HG02610 (cell line): ENCODE measurements at regions not wholly inside any gene's neighbourhood (a gene's known extent, or its start where the extent isn't known, plus 50 kb on each side); places are given as distances from the start of the nearest gene placed in this dataset.

ENCODE experiments used
- ATAC-seq: cut with Tn5 transposase; IDR thresholded peaks from one replicate; pipeline ENCODE4 v1.9.1; 2021; ENCODE audit warnings: mild to moderate bottlenecking, moderate library complexity; ENCODE audit not compliant: unreplicated experiment

DNA sequence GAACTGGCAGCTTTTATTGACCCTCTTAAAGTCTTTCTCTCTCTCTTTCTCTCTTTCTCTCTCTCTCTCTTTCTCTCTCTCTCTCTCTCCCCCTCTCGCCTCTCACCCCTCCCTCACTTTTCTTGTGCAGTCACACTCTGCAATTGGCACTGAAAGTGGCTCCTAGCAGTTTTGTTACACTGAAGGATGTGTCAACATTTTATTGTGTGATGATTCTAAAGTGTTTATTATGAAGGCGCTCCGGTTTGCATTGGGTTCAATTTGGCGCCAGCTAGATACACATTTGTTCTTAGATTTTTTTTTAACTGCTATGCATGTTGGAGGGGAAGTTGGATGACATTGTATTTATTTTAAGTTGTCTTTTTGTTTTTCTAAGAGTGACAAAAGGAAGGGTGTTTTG lies 64.0 kb upstream of the CHRM3 start:
- no peak for ATAC-seq

- ATAC-seq: no peak
Measured at GRCh38 chr1:239321877-239322276, 64.5 kb upstream of the CHRM3 start.

GRCh38 chr1:239317948-239318347 lies 68.4 kb upstream of the CHRM3 start:
- no peak for ATAC-seq

- ATAC-seq: no peak
Measured at GRCh38 chr1:239315631-239316217, 70.6 kb upstream of the CHRM3 start.

- no peak for ATAC-seq
Measured at GRCh38 chr1:239311331-239311730, 75.0 kb upstream of the CHRM3 start.

DNA sequence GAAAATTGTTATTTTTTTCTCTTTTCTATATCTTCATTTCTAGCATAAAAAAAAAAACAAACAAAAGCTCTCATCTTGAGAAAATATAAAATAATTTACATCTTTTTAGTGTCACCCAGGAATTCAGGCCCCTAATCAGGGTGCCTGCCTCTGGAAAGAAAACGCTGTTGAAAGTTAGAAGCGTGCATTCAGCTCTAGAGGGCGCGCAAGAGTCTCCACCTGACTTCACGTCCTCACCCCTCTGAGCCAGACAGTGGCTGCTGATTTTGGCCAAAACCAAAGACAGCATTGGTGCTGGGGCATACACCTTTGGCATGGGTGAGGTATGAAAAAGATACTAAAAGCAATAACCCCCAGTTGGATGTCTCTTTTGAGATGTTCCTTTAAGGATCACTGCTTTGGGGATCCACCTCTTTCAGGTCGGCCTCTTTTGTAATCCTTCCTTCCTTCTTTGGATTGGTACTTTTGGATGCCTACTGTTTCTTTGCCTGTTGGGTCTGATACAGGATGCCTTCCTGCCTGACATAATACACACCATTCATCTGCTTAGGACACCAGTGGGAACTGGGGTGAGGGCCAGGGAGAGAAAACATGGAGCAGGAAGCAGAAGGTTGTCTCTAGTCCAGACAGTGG lies 77.6 kb upstream of the CHRM3 start:
- peak; percentile 81 for ATAC-seq

DNA sequence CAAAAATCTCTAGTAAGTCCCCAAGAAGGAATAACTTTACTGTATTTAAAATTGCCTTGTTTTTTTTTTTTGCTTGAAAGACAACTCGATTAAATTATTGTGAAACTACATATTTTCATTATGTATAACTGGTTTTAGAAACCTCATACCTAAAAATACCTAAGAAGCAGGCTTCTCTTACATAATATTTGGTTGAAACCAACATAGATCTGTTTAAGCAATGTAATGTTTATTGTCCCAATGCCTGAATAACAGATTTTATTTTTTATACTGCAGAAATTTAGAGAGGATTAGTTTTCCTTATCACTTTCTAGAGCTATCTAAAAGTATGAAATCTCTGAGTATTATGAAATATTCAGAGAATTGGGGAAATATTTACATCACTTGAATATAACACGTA lies 78.5 kb upstream of the CHRM3 start:
- no peak for ATAC-seq

DNA sequence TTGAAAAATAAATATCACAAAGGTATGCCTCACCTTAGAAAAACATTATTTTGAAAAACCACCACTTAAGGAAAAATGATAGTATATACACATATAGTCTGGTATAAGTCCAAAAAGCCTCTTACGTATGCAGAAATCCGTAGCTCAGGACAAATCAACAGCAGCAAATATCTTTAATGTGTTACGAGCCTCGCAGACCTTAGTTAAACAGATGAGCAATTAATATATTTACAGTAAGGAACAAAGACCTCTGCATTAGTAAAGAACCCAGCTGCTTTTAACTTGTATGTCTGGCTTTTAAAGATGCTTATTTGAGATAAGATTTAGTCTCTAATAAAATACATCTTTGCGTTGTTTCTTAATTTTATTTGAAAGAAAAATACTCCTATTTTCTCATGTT lies 79.9 kb upstream of the CHRM3 start:
- no peak for ATAC-seq

DNA sequence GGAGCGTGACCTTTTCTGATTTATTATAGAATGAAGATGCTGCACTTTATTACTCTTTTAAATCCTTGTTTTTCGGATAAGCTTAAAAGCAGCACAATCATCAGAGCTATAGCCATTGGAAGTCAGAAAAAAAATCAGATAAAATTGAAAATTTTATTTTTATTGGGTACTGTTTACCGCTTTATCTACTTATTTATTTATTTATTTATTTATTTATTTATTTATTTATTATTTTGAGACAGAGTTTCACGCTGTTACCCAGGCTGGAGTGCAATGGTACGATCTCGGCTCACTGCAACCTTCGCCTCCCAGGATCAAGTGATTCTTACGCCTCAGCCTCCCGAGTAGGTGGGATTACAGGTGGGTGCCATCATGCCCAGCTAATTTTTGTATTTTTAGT lies 83.1 kb upstream of the CHRM3 start:
- ATAC-seq: no peak

DNA sequence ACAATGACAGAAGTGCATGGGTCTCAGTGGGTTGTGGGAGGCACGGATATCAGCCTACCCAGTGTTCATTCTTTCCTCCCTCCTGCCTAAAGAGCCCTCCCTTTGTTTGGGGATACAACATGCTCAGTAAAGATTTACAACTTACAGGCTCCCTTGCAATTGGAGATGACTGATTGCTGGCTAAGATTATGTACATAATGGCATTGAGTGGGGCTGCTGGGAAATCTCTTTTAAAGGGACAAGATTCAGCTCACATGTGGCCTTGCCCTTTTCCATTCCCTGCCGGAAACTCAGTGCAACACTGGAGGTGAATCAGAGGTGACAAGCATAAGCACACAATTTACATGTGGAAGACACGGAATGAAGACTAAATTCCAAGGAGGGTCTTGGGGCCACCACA lies 83.7 kb upstream of the CHRM3 start:
- ATAC-seq: no peak

- no peak for ATAC-seq
Measured at GRCh38 chr1:239301251-239301650, 85.1 kb upstream of the CHRM3 start.

- ATAC-seq: no peak
Measured at GRCh38 chr1:239297910-239298309, 88.5 kb upstream of the CHRM3 start.

GRCh38 chr1:239293350-239294110 lies 92.8 kb upstream of the CHRM3 start:
- ATAC-seq: no peak

GRCh38 chr1:239288820-239289554 lies 97.4 kb upstream of the CHRM3 start:
- ATAC-seq: no peak

- ATAC-seq: no peak
Measured at GRCh38 chr1:239287296-239287695, 99.1 kb upstream of the CHRM3 start.

DNA sequence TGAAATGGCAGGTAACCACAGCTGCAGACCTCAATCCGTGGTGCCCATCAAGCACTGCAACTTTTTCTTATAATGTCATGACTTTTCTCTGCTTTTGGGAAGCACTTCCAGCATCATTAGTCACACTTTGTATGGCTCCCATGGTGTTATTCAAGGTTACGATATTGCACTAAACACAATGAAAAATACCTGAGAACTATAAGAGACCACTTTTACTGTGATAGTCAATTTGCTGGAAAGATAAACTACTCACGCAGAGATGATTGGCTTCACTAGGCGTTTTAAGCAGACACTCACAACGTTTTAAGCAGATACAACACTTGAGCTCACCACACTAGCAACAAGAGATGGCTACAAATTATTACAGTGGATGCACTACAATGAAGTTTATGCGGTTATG lies 103.2 kb upstream of the CHRM3 start:
- ATAC-seq: no peak

GRCh38 chr1:239282411-239282810 lies 104.0 kb upstream of the CHRM3 start:
- ATAC-seq: no peak

GRCh38 chr1:239276051-239276450 lies 110.3 kb upstream of the CHRM3 start:
- no peak for ATAC-seq

- no peak for ATAC-seq
Measured at GRCh38 chr1:239274242-239274830, 112.0 kb upstream of the CHRM3 start.

DNA sequence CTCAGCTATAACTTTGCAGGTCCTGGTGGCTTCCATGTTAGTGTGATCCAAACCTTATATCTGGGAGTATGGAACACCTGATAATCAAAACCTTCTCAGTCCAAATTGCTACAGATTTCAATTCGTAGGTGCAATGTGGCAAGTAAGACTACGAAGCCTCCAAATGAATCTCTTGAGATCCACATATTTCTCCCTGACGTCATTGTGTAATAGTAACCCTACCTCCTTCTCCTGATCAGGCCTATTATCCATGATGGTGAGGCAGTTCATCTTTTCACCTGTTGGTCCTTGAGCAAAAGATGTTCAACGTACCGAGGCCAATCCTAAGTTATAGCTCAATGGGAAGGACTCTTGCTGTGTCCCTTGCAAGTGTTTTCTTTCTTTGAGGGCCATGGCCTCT lies 115.9 kb upstream of the CHRM3 start:
- ATAC-seq: no peak

DNA sequence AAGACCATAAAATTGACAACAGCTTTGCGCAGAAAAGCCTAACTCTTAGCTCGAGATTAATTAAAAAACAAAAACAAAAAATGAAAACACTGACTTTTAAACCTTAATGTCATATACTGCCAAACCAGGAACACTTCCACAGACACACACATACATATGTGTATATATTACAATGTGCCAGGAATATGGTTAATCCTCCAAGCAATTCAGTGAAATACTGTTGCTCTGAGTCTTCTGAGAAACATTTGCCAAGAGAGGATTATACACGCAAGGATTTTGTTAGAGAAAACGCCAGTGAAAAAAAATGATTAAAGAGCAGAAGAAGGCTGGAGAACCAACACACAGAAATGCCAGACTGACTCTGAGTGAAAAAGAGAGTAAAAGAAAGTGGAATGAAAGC lies 116.7 kb upstream of the CHRM3 start:
- no peak for ATAC-seq
